CD4-positive, alpha-beta T cell (primary cell): ENCODE measurements at regions not wholly inside any gene's neighbourhood (a gene's known extent, or its start where the extent isn't known, plus 50 kb on each side); places are given as distances from the start of the nearest gene placed in this dataset.

Source experiments
- ATAC-seq: fragments of 200-7000 bp; cut with Tn5 transposase; one replicate; pipeline ENCODE4 v1.10.0; 2022; ENCODE audit warnings: mild to moderate bottlenecking; ENCODE audit not compliant: poor library complexity
- CTCF ChIA-PET: fragments of 350-600 bp; sonication (Branson Sonifier 250); formaldehyde crosslinking; loops from one replicate; lab custom pipeline; 2021; ENCODE audit warnings: antibody characterized with exemption, inconsistent platforms; lab: Charles Lee
- POLR2A ChIA-PET: fragments of 350-600 bp; sonication (Branson Sonifier 250); formaldehyde crosslinking; loops from one replicate; lab custom pipeline; 2021; ENCODE audit warnings: antibody characterized with exemption, inconsistent platforms; lab: Charles Lee
- DNase-seq, 14 experiments: peaks; one replicate each; pipeline ENCODE4 v3.0.0-alpha.2; 2013 to 2020; ENCODE audit warnings: mixed read lengths in 2 of 14
- H3K27ac ChIP-seq, 2 donors: one replicate each; pipeline versions ENCODE4 v1.5.1 to v1.7.0; 2013; ENCODE audit warnings: low read length in 2 of 2, low read depth in 1 of 2, mild to moderate bottlenecking in 1 of 2
- H3K27me3 ChIP-seq, 2 experiments: 1 replicate in 1 of 2; 2 replicates in 1 of 2; pipeline versions ENCODE4 v1.6.1 to v1.7.0; 2013; ENCODE audit warnings: low read length in 2 of 2, control low read depth in 1 of 2, mild to moderate bottlenecking in 1 of 2, moderate library complexity in 1 of 2; ENCODE audit not compliant: insufficient read depth in 2 of 2, control insufficient read depth in 1 of 2
- H3K36me3 ChIP-seq: one replicate; pipeline ENCODE4 v1.6.1; 2013; ENCODE audit warnings: low read length, control low read depth; ENCODE audit not compliant: insufficient read depth
- H3K4me1 ChIP-seq: one replicate; pipeline ENCODE4 v1.6.1; 2013; ENCODE audit warnings: low read length, control low read depth; ENCODE audit not compliant: insufficient read depth
- H3K4me3 ChIP-seq: one replicate; pipeline ENCODE4 v1.5.1; 2013; ENCODE audit warnings: mild to moderate bottlenecking, low read length, moderate library complexity
- H3K9me3 ChIP-seq, 2 experiments: 1 replicate in 1 of 2; 2 replicates in 1 of 2; pipeline versions ENCODE4 v1.6.1 to v1.7.0; 2013; ENCODE audit warnings: low read length in 2 of 2, mild to moderate bottlenecking in 2 of 2, control low read depth in 1 of 2, moderate library complexity in 1 of 2; ENCODE audit not compliant: control insufficient read depth in 1 of 2, insufficient read depth in 1 of 2
- H3K27ac Mint-ChIP-seq: one replicate; pipeline ENCODE4 v1.8.0; 2020; ENCODE audit warnings: mixed read lengths
- H3K27me3 Mint-ChIP-seq: one replicate; pipeline ENCODE4 v1.8.0; 2021; ENCODE audit warnings: mixed read lengths
- H3K36me3 Mint-ChIP-seq: one replicate; pipeline ENCODE4 v1.8.0; 2021; ENCODE audit warnings: low read depth, mixed read lengths
- H3K4me1 Mint-ChIP-seq: one replicate; pipeline ENCODE4 v1.8.0; 2021; ENCODE audit warnings: low read depth, mixed read lengths
- H3K4me3 Mint-ChIP-seq: one replicate; pipeline ENCODE4 v1.8.0; 2020; ENCODE audit warnings: mild to moderate bottlenecking, mixed read lengths
- H3K9me3 Mint-ChIP-seq: one replicate; pipeline ENCODE4 v1.8.0; 2020; ENCODE audit warnings: mixed read lengths
- intact Hi-C, 2 experiments: fragments of 100-400 bp; cut with DNase I in 1 of 2; cut with micrococcal nuclease in 1 of 2; formaldehyde crosslinking; loops; one replicate each; pipeline versions ENCODE4 v1.15.1 to v1.9.0; 2023 to 2025; cut with DNase I, micrococcal nuclease
- TF ChIP-seq, protein P1 (sequence below): fragments of 200-600 bp; IDR thresholded peaks from one replicate; pipeline ENCODE4 v1.8.0; 2022; ENCODE audit warnings: antibody characterized with exemption, mild to moderate bottlenecking

DNA sequence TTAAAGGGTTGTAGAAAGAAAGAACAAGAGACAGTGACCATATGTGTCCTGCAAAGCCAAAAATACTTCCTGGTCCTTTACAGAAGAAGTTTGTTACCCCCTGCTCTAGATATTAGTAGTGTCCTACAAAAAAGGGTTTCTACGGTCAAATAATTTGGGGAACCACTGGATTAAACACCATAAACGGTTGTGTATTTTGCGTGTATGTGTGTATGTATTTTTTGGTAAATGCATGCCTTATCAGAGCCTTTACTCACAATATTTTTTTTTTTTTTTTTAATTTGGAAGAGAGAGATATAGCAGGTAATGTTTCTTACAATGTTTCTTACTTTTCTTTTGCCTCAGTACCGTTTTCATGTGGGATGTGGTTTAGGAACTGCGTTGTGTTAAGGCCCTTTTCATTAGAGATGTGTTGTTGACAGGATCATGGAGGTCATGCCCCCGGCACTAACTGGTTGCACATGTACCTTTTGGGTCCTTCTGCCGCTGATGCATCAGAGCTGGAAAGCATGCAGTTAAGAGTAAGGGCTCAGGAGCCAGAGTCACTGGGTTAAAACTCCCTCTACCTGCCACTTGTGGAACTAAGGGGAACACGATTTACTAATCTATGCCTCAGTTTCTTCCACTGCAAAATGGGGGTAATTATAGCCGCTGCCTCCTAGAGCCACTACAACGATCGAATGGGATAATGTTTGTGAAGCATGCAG is 234.6 kb upstream of the KAZN start:
- POLR2A ChIA-PET = no interaction called here
- Histone ChIP-seq H3K4me1 (no peaks in the 10 kb centered on the region), H3K4me3 (no peak overlapping the region), H3K27me3 (peaks cover 0 to 11% of the 10 kb centered on the region in 2 experiments), H3K9me3 (peaks cover 0 to 12% of the 10 kb centered on the region in 2 experiments), H3K27ac (no peak overlapping the region), H3K36me3 (no peaks in the 10 kb centered on the region)
- Mint-ChIP-seq H3K36me3 (no peaks in the 10 kb centered on the region), H3K27ac (no peak overlapping the region), H3K9me3 (peaks cover 5% of the 10 kb centered on the region), H3K4me1 (no peaks in the 10 kb centered on the region), H3K4me3 (no peak overlapping the region), H3K27me3 (peaks cover 25% of the 10 kb centered on the region)
- DNase-seq (no peak), ATAC-seq (no peak)
- CTCF ChIA-PET = no interaction called here
- intact Hi-C loops = no loop called here
- TF ChIP-seq, protein P1, sequence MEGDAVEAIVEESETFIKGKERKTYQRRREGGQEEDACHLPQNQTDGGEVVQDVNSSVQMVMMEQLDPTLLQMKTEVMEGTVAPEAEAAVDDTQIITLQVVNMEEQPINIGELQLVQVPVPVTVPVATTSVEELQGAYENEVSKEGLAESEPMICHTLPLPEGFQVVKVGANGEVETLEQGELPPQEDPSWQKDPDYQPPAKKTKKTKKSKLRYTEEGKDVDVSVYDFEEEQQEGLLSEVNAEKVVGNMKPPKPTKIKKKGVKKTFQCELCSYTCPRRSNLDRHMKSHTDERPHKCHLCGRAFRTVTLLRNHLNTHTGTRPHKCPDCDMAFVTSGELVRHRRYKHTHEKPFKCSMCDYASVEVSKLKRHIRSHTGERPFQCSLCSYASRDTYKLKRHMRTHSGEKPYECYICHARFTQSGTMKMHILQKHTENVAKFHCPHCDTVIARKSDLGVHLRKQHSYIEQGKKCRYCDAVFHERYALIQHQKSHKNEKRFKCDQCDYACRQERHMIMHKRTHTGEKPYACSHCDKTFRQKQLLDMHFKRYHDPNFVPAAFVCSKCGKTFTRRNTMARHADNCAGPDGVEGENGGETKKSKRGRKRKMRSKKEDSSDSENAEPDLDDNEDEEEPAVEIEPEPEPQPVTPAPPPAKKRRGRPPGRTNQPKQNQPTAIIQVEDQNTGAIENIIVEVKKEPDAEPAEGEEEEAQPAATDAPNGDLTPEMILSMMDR = no peak

DNA sequence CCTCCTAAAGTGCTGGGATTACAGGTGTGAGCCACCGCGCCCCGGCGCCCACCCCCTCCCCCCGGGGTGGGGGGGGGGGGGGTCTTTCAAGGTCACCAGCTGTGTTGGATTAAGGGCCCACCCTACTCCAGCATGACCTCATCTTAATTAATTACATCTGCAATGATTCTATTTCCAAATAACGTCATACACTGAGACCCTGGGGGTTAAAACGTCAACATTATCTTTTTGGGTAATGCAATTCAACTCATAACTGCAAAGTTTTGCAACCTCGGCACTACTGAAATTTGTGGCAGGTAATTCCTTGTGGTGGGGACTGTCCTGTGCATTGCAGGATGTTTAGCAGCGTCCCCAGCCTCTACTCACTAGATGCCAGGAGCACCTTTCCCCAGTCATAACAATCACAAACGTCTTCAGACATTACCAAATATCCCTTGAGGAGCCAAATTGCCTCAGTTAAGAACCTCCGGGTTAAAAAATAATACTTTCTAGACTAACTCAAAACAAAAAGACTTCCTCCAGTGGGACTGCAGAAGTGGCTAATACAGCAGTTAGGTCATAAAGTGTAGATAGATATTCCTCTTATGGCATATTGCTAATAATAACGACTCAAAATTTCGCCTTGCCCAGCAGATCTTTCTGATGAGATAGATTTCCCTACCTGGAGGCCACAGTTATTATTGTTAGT is 233.0 kb upstream of the KAZN start:
- DNase-seq (no peak), ATAC-seq (no peak)
- Mint-ChIP-seq H3K4me3 (no peak overlapping the region), H3K27me3 (peaks cover 34% of the 10 kb centered on the region), H3K36me3 (no peaks in the 10 kb centered on the region), H3K9me3 (peaks cover 5% of the 10 kb centered on the region), H3K4me1 (no peaks in the 10 kb centered on the region), H3K27ac (no peak overlapping the region)
- H3K27me3 ChIP-seq = peaks cover 0 to 11% of the 10 kb centered on the region in 2 experiments
- no peaks in the 10 kb centered on the region for H3K4me1 ChIP-seq
- ChIA-PET CTCF (no interaction called here), POLR2A (no interaction called here)
- TF ChIP-seq, protein P1 = no peak
- peaks cover 0 to 12% of the 10 kb centered on the region in 2 experiments for H3K9me3 ChIP-seq
- no peaks in the 10 kb centered on the region for H3K36me3 ChIP-seq
- H3K4me3 ChIP-seq = no peak overlapping the region
- intact Hi-C loops = no loop called here
- H3K27ac ChIP-seq = no peak overlapping the region

DNA sequence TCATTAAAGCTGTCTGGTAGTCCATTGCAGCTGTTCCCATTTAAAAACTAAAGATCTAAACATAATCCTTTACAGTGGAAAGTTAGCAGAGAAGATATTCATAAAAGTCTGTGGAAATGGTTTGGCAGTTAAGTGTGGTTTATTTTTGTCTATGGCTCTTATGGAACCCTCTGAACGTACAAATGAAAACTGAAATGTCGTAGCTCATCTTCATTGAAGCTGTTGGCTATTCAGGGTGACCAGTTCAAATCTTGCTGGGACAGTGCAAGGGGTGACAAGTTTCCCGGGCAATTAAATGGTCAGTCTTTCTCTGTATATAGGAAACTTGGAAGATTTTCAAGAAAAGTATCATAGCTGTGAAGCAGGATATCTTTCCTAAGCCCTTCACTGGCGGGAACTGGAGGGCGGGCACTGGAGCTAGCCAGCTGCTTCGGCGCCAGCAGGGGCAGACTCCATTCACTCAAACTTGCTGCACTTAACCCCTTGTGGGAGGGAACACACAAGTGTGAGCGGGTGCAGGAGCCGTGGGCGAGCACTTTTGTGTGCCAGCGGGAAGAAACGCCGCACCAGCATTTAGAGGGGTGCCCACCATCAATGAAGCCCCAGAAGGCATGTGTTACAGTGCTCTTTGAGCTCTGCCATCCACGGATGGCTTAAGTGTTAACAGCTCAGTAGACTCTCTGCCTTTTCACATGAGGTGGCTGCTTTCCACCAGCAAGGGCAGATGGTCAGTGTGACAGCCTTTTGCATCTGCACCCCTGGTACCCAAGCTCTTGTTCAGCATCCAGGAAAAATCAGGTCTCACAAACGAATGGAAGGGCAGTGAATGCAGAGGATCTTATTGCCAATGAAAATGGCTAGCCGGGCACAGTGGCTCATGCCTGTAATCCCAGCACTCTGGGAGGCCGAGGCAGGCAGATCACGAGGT is 232.1 kb upstream of the KAZN start:
- H3K36me3 ChIP-seq = no peaks in the 10 kb centered on the region
- POLR2A ChIA-PET = interaction anchor here (0.7 kb wide), 1 partner anchor 287 kb away, joined by 3 read pairs; no protein-coding TSS in a partner anchor
- no peak overlapping the region for H3K27ac ChIP-seq
- H3K9me3 ChIP-seq = peaks cover 0 to 4% of the 10 kb centered on the region in 2 experiments
- ATAC-seq (no peak), DNase-seq (no peak)
- Mint-ChIP-seq H3K27me3 (peaks cover 39% of the 10 kb centered on the region), H3K4me3 (no peak overlapping the region), H3K9me3 (peaks cover 5% of the 10 kb centered on the region), H3K4me1 (no peaks in the 10 kb centered on the region), H3K27ac (no peak overlapping the region), H3K36me3 (no peaks in the 10 kb centered on the region)
- no peak overlapping the region for H3K4me3 ChIP-seq
- CTCF ChIA-PET = no interaction called here
- intact Hi-C loops = no loop called here
- peaks cover 0 to 9% of the 10 kb centered on the region in 2 experiments for H3K27me3 ChIP-seq
- no peaks in the 10 kb centered on the region for H3K4me1 ChIP-seq
- TF ChIP-seq, protein P1 = no peak
